CD4-positive, alpha-beta T cell treated with Interleukin-21 for 1 hour (primary cell): ENCODE measurements at regions not wholly inside any gene's neighbourhood (a gene's known extent, or its start where the extent isn't known, plus 50 kb on each side); places are given as distances from the start of the nearest gene placed in this dataset.

Source experiments
- DNase-seq: peaks from one replicate; pipeline ENCODE4 v3.0.0-alpha.2; 2020

- no peak for DNase-seq
Measured at GRCh38 chr20:22366631-22367030, 217.7 kb downstream of the FOXA2 start.

- no peak for DNase-seq
Measured at GRCh38 chr20:22354647-22355046, 229.7 kb downstream of the FOXA2 start.

DNA sequence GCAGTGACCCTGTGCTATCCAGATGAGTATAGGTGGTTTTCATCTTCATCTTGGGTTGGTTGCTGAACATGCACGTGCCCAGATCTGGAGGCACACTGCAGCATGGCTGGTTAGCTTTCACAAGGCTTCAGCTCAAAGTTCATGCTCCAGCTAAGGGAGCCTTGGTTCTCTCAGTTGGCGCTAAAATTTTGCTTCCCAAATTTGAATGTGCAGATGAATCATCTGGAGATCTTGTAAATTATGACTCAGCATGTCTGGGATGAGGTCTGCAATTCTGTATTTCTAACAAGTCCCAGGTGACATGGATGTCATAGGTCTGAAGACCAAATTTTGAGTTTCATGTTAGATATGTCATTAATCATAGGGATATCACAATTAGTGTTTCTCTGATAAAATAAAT lies 230.8 kb downstream of the FOXA2 start:
- no peak for DNase-seq

- DNase-seq = no peak
Measured at GRCh38 chr20:22352019-22352418, 232.4 kb downstream of the FOXA2 start.

GRCh38 chr20:22350624-22351023 lies 233.7 kb downstream of the FOXA2 start:
- no peak for DNase-seq

- DNase-seq = no peak
Measured at GRCh38 chr20:22348010-22348409, 236.4 kb downstream of the FOXA2 start.

GRCh38 chr20:22346716-22347115 lies 237.7 kb downstream of the FOXA2 start:
- no peak for DNase-seq

- DNase-seq = no peak
Measured at GRCh38 chr20:22343612-22344011, 240.8 kb downstream of the FOXA2 start.

GRCh38 chr20:22342410-22342809 lies 242.0 kb downstream of the FOXA2 start:
- no peak for DNase-seq

GRCh38 chr20:22341508-22341907 lies 242.9 kb downstream of the FOXA2 start:
- no peak for DNase-seq

- no peak for DNase-seq
Measured at GRCh38 chr20:22339946-22340345, 244.4 kb downstream of the FOXA2 start.

DNA sequence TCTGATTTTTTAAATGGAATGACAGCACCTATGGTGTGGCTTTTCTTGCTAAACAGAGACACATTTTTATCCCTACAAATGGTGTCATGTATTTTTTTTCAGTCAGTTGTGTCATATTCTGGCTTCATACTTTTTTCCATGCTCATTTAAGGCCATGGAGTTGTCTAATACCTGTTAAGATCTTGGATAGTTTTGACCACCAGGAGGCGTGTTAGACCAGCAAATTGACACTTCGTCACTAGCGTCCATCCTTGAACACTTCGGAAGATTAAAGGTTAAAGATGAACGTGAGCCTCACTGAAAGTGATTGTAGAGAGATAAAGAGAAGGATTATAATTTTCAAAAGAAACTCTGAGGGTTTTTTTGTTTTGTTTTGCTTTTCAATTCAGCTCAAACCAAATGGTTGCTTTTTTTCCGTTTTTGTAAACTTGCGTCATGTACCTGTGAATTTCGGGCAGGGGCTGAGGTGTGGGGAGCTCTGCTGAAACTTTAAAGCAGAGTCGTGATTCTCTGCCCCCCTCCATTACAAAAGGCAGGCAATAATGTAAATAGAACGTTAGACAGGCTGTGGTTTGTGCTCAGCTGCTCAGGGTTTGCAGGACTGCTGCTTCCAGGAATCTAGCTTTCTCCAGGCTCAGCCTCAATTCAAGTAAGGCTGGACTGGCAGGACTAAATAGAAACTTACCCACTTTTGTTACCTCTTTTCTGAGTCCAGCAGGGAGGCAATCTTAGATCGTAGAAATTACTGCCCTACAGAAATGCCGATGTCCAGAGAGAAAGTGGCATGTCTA lies 245.1 kb downstream of the FOXA2 start:
- peak; percentile 8 for DNase-seq

DNA sequence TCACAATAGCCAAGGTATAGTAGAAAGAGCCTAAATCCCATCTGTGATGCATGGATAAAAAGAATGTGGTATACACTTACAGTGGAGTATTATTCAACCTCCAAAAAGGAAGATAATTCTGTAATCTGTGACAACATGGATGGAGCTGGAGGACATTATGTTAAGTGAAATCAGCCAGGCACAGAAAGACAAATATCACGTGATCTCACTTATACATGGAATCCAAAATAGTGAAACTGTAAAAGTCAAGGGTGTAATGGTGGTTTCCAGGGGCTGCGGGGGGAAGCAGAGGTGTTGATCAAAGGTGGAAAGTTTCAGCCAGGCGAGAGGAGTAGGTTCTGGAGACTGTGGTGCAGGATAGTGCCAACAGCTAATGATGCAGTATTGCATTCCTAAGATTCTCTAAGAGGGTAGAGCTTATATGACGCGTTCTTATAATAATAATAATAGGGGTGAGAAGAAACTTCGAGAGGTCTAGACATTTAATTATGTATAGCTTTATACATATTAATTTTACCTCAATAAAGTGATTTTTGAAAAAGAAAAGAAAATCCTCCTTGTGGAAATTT lies 246.1 kb downstream of the FOXA2 start:
- DNase-seq = no peak

DNA sequence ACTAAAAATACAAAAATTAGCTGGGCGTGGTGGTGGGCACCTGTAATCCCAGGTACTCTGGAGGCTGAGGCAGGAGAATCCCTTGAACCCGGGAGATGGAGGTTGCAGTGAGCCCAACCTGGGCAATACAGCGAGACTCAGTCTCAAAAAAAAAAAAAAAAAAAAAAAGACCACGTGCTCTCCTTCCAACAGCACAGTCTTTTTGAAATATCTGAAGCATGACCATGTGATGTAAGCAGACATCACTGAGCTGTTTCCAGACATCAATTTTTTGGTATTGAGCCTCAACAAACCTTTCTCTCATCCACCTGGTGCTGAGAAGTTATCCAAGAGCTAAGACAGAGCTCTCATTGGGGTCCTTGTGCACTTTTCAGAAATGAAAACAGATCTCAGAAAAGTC lies 249.2 kb downstream of the FOXA2 start:
- DNase-seq = no peak

DNA sequence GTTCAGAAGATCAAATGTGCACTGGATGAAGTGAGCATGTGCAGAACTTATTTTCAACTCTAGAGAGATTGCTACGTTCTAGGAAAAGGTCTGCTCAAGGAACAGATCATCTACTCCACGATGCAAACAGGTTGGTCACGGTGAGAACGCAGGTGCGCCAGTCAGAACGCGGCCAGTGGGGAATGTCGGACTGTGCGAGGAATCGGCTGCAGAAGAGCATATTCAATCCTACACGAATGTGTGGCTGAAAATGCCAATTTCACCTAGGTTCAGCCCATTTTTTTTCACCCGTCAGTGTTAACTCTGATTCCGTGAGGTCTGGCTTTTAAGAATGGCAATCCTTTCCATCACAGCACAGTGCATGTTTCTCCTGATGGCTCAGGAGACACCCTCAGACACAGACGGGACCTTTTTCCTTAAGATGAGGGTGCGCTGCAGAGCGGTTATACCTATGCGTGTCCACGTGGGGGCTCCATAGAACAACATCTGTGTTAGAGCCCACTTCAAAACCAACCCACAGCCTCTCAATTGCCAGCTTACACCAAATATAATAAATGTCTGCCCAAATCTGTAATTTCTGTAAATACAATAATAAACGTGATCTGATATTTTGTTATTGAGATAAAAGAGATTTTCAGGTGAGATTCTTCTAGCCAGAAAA lies 250.4 kb downstream of the FOXA2 start:
- DNase-seq = peak; percentile 21

- DNase-seq = no peak
Measured at GRCh38 chr20:22324505-22324904, 259.9 kb downstream of the FOXA2 start.

- DNase-seq = no peak
Measured at GRCh38 chr20:22322513-22322912, 261.9 kb downstream of the FOXA2 start.

DNA sequence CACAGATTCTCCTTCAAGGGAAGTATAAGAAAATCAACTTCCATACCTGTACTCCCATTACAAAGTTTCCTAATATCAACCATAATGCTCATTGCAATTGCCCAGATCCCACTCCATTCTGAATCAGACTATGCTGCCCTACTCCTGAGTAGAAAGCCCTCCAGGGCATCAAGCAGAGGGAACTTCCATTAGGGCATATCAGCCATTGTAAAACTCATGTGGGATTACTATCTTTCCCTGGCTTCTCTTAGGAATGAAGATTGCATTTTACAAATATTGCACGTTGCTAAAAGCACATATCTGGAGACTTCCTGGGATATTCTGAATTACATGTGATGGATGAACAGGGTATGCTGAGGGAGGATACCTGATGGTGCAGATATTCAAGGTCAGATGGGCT lies 263.2 kb downstream of the FOXA2 start:
- no peak for DNase-seq

GRCh38 chr20:22320245-22320915 lies 264.0 kb downstream of the FOXA2 start:
- no peak for DNase-seq

GRCh38 chr20:22315771-22316170 lies 268.6 kb downstream of the FOXA2 start:
- no peak for DNase-seq

GRCh38 chr20:22315073-22315472 lies 269.3 kb downstream of the FOXA2 start:
- no peak for DNase-seq

DNA sequence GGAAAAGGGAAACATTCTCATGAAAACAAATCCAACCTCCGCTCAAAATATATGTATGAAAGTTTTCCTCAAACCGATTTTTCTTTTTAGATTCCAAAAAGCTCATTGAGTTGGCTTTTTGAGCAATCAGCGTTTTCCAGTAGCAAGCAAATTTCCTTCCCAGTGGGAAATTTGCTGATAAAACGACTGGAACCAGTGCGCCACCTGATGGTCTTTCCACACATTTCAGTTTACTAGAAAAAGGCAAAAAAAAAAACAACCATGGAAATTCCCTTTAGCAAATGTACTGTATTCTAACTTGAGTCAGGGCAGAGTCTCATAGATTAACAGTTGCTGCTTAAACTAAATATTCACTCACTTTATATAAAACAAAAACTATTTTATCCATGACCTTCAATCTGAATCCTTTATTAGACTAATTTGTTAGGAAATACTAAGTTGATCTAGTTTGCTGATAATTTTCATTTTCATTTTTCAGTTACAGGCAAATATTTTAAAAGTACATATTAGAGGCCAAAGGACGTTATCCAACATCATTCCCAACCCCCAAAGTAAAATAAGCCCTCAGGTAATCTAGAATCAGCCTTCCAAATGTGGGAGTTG lies 271.5 kb downstream of the FOXA2 start:
- DNase-seq = no peak

- DNase-seq = no peak
Measured at GRCh38 chr20:22308934-22309333, 275.4 kb downstream of the FOXA2 start.
